Panc1 (cell line): ENCODE measurements at regions not wholly inside any gene's neighbourhood (a gene's known extent, or its start where the extent isn't known, plus 50 kb on each side); places are given as distances from the start of the nearest gene placed in this dataset.

ENCODE experiments used
- CTCF ChIP-seq: fragments of 450-650 bp; IDR thresholded peaks from 2 replicates; pipeline ENCODE4 v1.5.1; 2017; ENCODE audit warnings: mild to moderate bottlenecking
- POLR2AphosphoS5 ChIP-seq: IDR thresholded peaks from 2 replicates; pipeline ENCODE4 v1.6.1; 2012; ENCODE audit warnings: mild to moderate bottlenecking, low read depth, low read length, moderate library complexity
- REST ChIP-seq, 2 experiments: IDR thresholded peaks; 2 replicates each; pipeline ENCODE4 v1.6.1; 2011 to 2012; ENCODE audit warnings: low read depth in 2 of 2, control low read depth in 1 of 2, low read length in 1 of 2, mild to moderate bottlenecking in 1 of 2, moderate library complexity in 1 of 2; ENCODE audit not compliant: insufficient read depth in 1 of 2
- SIN3A ChIP-seq: IDR thresholded peaks from 2 replicates; pipeline ENCODE4 v1.6.1; 2012; ENCODE audit warnings: low read depth, mild to moderate bottlenecking, low read length, moderate library complexity, borderline replicate concordance; ENCODE audit not compliant: insufficient read depth
- TCF7L2 ChIP-seq: IDR thresholded peaks from 2 replicates; pipeline ENCODE4 v1.6.1; 2011; ENCODE audit warnings: mild to moderate bottlenecking, low read depth, low read length, inconsistent platforms

DNA sequence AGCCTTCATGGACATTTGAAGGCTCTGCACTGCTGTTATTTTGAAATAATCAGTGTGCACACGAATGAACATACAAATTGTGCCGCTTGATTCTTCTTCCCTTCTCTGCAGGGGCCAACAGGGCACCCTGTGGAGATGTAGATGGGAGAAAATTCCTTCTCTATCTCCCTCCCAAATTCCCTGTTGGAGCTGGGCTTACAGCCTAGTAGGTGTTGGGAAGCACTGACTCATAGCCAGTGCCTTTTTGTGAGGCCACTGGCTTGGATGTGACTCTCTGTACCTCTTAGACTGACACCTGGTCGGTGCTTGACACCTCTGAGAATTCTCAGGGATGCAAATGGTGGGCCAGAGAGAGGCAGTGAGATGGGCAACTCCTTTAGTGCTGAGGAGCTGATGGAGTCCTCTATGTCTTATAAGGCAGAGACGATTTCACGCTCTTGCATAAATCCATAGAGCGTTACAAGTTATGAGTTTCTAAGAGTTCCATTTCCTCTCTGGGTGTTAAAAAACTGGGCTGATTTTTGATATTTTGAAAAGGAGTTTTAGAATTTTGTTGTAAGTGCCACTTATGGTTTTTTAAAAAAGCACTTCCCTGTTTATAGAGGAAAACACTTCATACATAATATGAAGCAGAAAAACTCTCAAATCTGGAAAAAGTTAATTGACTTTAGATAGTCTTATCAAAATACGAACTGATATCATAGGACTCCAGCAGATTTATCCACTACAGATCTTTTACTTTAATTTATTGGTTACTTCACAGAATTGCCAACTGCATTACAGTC is 89.8 kb upstream of the MAP3K7 start:
- TF ChIP-seq CTCF (no peak), SIN3A (no peak), POLR2AphosphoS5 (no peak), REST (IDR thresholded peaks at IDR 0.05; ENCODE audit: insufficient read depth in 1 of 2, low read depth in 2 of 2, low read length in 1 of 2) (no peak), TCF7L2 (no peak)
